ENCODE measurements at regions not wholly inside any gene's neighbourhood (a gene's known extent, or its start where the extent isn't known, plus 50 kb on each side); places are given as distances from the start of the nearest gene placed in this dataset.

- Histone ChIP-seq H3K27me3 (ENCODE audit: insufficient read depth, low read depth, low read length) (no peaks in the 10 kb centered on the region), H3K27ac (ENCODE audit: low read length) (no peak overlapping the region), H3K9me3 (ENCODE audit: low read length) (no peaks in the 10 kb centered on the region), H4K20me1 (ENCODE audit: insufficient read depth) (no peaks in the 10 kb centered on the region), H3F3A (ENCODE audit: insufficient read depth, low read length, poor library complexity, severe bottlenecking) (no peaks in the 10 kb centered on the region), H2AFZ (ENCODE audit: low read depth, low read length) (no peak overlapping the region), H3K4me2 (ENCODE audit: low read length) (no peak overlapping the region), H3K79me2 (replicated peaks; ENCODE audit: insufficient read depth, low read length) (no peaks in the 10 kb centered on the region), H3K9ac (ENCODE audit: low read length) (no peak overlapping the region), H3K4me3 (ENCODE audit: low read length) (no peak overlapping the region), H3K36me3 (ENCODE audit: insufficient read depth, low read length) (no peaks in the 10 kb centered on the region), H3K9me2 (ENCODE audit: insufficient read depth, low read length) (no peaks in the 10 kb centered on the region)
- no peak for TF ChIP-seq EP300 (conservative IDR thresholded peaks at IDR 0.05; ENCODE audit: poor library complexity, severe bottlenecking)
- no peak for TF ChIP-seq POLR2AphosphoS5 (IDR thresholded peaks at IDR 0.05)
Measured at GRCh38 chr5:168096525-168096924, 194.9 kb upstream of the WWC1 start.

GRCh38 chr5:168097876-168098653 is 193.4 kb upstream of the WWC1 start:
- TF ChIP-seq MXI1 (conservative IDR thresholded peaks at IDR 0.05; ENCODE audit: poor library complexity, severe bottlenecking) = no peak
- TF ChIP-seq EP300 (conservative IDR thresholded peaks at IDR 0.05; ENCODE audit: poor library complexity, severe bottlenecking) = no peak
- no peak for TF ChIP-seq SMC3 (conservative IDR thresholded peaks at IDR 0.05; ENCODE audit: poor library complexity)
- TF ChIP-seq RAD21 (conservative IDR thresholded peaks at IDR 0.05) = no peak
- TF ChIP-seq, protein P1, sequence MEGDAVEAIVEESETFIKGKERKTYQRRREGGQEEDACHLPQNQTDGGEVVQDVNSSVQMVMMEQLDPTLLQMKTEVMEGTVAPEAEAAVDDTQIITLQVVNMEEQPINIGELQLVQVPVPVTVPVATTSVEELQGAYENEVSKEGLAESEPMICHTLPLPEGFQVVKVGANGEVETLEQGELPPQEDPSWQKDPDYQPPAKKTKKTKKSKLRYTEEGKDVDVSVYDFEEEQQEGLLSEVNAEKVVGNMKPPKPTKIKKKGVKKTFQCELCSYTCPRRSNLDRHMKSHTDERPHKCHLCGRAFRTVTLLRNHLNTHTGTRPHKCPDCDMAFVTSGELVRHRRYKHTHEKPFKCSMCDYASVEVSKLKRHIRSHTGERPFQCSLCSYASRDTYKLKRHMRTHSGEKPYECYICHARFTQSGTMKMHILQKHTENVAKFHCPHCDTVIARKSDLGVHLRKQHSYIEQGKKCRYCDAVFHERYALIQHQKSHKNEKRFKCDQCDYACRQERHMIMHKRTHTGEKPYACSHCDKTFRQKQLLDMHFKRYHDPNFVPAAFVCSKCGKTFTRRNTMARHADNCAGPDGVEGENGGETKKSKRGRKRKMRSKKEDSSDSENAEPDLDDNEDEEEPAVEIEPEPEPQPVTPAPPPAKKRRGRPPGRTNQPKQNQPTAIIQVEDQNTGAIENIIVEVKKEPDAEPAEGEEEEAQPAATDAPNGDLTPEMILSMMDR (IDR thresholded peaks at IDR 0.05; ENCODE audit: poor library complexity, severe bottlenecking) = no peak
- TF ChIP-seq, protein P2, sequence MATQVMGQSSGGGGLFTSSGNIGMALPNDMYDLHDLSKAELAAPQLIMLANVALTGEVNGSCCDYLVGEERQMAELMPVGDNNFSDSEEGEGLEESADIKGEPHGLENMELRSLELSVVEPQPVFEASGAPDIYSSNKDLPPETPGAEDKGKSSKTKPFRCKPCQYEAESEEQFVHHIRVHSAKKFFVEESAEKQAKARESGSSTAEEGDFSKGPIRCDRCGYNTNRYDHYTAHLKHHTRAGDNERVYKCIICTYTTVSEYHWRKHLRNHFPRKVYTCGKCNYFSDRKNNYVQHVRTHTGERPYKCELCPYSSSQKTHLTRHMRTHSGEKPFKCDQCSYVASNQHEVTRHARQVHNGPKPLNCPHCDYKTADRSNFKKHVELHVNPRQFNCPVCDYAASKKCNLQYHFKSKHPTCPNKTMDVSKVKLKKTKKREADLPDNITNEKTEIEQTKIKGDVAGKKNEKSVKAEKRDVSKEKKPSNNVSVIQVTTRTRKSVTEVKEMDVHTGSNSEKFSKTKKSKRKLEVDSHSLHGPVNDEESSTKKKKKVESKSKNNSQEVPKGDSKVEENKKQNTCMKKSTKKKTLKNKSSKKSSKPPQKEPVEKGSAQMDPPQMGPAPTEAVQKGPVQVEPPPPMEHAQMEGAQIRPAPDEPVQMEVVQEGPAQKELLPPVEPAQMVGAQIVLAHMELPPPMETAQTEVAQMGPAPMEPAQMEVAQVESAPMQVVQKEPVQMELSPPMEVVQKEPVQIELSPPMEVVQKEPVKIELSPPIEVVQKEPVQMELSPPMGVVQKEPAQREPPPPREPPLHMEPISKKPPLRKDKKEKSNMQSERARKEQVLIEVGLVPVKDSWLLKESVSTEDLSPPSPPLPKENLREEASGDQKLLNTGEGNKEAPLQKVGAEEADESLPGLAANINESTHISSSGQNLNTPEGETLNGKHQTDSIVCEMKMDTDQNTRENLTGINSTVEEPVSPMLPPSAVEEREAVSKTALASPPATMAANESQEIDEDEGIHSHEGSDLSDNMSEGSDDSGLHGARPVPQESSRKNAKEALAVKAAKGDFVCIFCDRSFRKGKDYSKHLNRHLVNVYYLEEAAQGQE (IDR thresholded peaks at IDR 0.05; ENCODE audit: borderline replicate concordance) = no peak
- no peak for TF ChIP-seq EZH2 (IDR thresholded peaks at IDR 0.05; ENCODE audit: borderline replicate concordance, insufficient read depth, low read length, poor library complexity, severe bottlenecking)
- TF ChIP-seq TAF1 (IDR thresholded peaks at IDR 0.05; ENCODE audit: low read depth) = no peak
- no peak for TF ChIP-seq POLR2AphosphoS5 (IDR thresholded peaks at IDR 0.05)
- no peak overlapping the region for H3K27ac ChIP-seq (ENCODE audit: low read length)

More at GRCh38 chr5:168097876-168098653, 193.4 kb upstream of the WWC1 start:
- H2AFZ ChIP-seq (ENCODE audit: low read depth, low read length) = no peak overlapping the region
- no peaks in the 10 kb centered on the region for H4K20me1 ChIP-seq (ENCODE audit: insufficient read depth)
- H3K9ac ChIP-seq (ENCODE audit: low read length) = no peak overlapping the region
- H3K4me3 ChIP-seq (ENCODE audit: low read length) = no peak overlapping the region
- no peaks in the 10 kb centered on the region for H3K9me2 ChIP-seq (ENCODE audit: insufficient read depth, low read length)
- H3K79me2 ChIP-seq (replicated peaks; ENCODE audit: insufficient read depth, low read length) = no peaks in the 10 kb centered on the region
- no peaks in the 10 kb centered on the region for H3F3A ChIP-seq (ENCODE audit: insufficient read depth, low read length, poor library complexity, severe bottlenecking)
- no peak overlapping the region for H3K4me2 ChIP-seq (ENCODE audit: low read length)
- no peaks in the 10 kb centered on the region for H3K27me3 ChIP-seq (ENCODE audit: insufficient read depth, low read depth, low read length)
- H3K36me3 ChIP-seq (ENCODE audit: insufficient read depth, low read length) = no peaks in the 10 kb centered on the region
- H3K9me3 ChIP-seq (ENCODE audit: low read length) = no peaks in the 10 kb centered on the region
